Stimulated activated CD8-positive, alpha-beta memory T cell treated with anti-CD3 and anti-CD28 coated beads, Interleukin-4, amount 100 ng/mL, for 4 hours (primary cell): ENCODE measurements at regions not wholly inside any gene's neighbourhood (a gene's known extent, or its start where the extent isn't known, plus 50 kb on each side); places are given as distances from the start of the nearest gene placed in this dataset.

Experiments used
- DNase-seq, 2 donors: peaks; one replicate each; pipeline ENCODE4 v3.0.0-alpha.2; 2020; ENCODE audit warnings: low read depth in 2 of 2, low spot score in 1 of 2

DNA sequence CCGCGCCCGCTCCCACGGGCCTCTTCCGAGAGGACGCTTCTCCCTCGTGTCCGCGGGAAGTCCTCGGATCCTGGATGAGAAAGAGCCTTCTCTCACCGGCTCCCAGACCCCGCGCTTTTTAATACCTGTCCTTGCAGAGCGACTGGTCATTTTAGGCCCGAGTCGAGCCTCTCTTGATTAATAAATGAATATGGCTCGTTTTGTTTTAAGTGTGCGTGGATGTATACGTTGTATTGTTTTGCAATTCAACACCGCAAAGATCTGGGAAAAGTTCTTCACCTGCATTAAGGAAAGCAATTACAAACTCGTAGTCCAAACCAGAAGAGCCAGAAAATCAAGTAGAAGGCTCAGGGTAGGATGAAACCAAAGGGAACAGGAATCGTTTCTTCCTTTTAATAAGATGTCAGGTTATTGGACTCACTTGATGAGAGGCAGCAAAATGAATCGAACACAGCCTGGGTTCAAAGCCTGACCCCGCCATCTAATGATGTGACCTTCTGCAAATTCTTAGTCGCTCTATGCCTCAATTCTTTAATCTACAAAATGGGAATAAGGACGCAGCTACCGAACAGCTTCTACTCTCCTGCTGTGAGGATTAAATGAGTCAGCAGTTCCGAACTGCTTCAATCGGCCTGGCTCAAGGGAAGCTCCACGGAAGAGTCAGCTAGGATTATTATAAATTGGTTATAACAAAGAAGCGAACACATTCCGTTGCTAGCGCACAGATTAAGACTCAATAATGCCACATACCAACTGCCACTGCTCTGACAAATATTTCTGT is 277.8 kb upstream of the NEBL start:
- no peak for DNase-seq

DNA sequence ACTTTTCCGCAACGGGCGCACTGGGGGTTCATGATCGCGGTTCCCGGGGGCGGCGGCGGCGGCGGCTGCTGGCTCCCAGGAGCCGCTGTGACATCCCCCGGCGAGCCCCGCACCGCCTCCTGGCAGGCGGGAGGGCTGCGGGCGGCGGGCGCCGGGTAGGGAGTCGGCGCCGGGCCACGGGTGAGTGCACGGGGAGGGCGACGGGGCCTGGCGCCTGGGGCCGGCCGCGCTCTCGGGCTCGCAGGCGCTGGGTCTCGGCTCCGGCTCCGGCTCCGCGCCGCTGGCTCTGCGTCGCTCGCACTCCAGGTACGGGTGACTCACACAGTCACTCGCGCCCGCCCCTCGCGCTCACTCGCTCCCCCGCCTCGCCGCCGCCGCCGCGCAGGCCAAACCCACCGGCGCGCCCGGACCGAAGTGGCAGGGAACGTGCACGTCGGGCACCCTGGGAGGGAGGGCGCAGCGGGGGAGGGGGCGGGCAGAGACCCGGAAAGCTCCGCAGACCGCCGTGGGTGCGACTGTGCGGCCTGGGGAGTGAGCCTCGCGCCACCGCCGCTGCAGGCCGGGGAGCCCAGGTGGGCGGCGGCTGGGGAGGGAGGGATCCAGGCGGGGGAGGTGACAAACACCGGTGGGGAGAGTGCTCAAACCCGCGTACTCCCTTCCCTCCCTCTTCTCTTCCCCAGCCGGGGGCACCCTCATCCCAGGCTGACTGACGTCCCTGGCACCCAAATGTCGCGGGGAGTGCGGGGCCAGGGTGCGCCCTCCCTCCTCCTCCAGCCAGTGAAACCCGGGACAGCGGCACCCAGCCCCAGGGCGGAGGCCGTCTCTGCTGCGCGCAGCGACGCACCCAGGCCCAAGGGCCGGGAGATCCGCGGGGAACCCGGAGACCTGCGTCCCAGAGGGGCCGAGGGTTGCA is 276.9 kb upstream of the NEBL start:
- DNase-seq: no peak

- DNase-seq: no peak
Measured at GRCh38 chr10:21172930-21173801, 276.1 kb upstream of the NEBL start.

- DNase-seq: no peak
Measured at GRCh38 chr10:21172542-21172929, 275.4 kb upstream of the NEBL start.

DNA sequence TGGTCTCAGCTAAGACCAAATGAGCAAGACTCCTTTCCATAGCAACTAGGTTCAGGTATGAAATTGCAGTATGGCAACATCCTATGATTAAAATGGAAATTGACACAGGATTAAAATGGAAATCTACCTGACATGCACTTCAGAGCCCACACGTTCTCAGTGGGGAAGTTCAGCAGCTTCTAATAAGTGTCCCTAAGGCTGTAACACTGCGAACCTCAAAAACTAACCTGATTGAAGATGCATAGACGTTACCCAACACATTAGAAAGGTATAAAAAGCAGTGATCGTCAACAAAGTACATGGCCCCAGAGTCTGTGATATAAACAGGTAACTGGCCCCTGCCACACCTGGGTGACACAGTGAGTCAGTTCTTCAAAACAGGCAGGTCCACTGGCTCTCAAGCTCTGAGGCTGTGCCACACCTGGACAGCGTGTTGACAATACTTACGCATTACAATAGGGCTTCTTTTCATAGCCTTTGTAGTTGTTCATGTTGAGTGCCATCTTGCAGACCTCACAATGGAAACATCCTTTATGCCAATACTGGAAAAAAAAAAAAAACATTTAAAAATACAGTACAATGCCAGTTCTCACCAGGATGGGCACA is 274.9 kb upstream of the NEBL start:
- DNase-seq: no peak

- no peak for DNase-seq
Measured at GRCh38 chr10:21171197-21171935, 274.3 kb upstream of the NEBL start.

- DNase-seq: no peak
Measured at GRCh38 chr10:21170216-21170615, 273.1 kb upstream of the NEBL start.

- no peak for DNase-seq
Measured at GRCh38 chr10:21169271-21169670, 272.2 kb upstream of the NEBL start.

GRCh38 chr10:21167288-21168010 is 270.3 kb upstream of the NEBL start:
- no peak for DNase-seq

GRCh38 chr10:21166557-21167287 is 269.6 kb upstream of the NEBL start:
- no peak for DNase-seq

DNA sequence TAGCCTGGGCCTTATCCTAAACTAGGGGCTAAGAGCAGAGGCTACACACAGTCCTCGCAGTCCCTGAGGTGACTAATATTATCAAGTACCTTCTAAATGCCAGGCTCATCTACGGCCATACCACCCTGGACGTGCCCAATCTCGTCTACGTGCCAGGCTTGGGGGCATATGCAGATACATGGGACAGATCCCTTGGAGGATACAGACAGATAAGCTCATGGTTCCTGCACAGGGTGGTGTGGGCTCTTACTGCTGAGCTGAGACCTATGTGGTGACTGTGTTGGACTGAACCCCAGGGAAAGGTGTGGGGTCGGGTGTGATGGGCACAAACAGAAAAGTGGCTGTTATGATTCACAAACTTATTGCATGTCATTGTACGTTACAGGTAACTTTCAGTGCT is 268.4 kb upstream of the NEBL start:
- no peak for DNase-seq

- no peak for DNase-seq
Measured at GRCh38 chr10:21164687-21165086, 267.6 kb upstream of the NEBL start.

DNA sequence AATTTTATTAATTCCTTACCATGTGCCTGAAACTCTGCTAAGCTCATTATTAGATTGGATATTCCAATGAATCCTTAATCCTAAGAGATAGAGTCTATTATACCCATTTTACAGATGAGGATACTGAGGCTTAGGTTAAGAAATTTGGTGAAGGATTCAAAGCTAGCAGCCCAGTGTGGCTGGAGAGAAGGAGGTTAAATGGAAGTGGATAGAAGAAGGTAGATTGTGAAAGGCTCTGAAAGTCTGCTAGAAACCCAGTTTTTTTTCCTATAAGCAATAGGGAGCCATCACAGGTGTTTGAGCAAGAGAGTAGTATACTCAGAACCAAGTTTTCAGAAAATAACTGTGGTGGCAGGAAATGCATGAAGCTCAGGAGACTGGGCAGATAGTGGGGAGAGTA is 265.8 kb upstream of the NEBL start:
- no peak for DNase-seq

DNA sequence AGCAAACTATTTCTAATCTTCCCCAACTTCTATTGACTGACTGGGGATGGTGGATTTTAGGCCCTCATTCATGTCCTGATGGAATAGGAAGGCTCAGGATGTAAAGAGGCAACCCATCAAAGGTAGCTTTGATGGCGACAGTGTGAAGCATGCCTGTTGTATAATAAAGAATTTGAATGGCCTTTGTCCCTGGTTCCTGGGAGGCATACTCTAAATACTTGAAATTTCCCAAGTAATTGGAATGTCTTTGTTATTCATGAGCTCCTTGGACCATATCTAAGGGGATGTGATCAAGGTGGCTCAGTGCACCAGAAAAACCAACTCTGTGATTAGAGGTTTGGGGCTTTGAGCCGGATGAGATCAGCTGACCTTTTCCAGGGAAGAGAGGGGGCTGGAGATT is 264.5 kb upstream of the NEBL start:
- no peak for DNase-seq

DNA sequence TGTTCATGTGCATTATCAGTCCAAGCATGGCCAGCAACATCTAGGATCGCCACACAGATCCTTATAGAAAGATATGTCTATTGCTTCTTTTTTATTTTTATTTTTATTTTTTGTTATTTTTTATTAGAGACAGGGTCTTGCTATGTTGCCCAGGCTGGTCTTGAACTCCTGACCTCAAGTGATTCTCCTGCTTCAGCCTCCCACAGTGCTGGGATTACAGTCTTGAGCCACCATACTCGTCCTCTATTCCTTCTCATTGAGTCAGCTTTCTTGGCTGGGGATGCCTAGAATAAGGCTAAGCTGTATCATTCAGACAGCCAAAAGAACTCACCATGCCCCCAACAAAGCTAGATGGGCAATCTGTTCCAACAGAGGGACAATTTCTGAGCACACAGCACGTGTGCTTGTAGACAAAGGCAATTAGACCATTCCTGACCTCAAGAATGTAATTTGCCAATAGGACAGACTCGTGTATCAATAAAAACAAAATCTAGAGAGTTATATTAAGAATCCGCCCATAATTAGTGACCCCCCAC is 264.0 kb upstream of the NEBL start:
- no peak for DNase-seq

DNA sequence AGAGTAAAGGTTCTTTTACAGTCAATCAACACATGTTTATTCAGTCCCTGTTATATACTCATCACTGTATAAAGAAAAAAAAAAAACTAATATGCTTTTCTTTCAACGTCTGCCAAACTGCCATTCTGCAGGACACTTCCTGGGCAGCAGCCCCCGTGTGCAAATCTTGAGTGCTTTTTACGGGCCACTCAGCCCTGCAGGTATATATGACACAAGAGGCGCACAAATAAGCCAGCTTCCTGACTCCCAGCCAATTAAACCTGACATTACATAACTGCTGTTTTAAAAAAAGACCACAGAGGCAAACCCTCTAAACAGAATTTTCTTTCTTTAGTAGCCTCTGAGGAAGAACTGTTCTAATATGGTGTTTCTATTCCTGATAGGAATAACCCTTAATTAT is 263.0 kb upstream of the NEBL start:
- DNase-seq: no peak

DNA sequence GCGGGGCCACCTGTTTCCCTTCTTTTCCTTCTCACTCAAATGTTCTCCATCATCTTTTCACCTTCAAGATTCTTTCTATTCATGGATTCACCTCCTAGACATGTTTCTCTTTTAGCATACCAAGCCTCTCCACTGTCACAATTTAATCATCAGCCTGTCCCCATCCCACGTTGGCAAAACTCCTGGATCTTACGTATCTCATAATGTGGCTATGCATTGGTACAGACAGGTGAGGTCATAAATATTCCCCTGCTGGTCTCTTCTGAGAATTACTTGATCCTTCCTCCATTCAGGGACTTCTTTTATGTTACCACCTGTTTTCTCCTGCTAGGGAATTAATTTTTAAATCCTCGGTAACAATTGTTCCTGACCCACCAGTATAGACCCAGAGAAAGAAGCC is 262.6 kb upstream of the NEBL start:
- DNase-seq: no peak

DNA sequence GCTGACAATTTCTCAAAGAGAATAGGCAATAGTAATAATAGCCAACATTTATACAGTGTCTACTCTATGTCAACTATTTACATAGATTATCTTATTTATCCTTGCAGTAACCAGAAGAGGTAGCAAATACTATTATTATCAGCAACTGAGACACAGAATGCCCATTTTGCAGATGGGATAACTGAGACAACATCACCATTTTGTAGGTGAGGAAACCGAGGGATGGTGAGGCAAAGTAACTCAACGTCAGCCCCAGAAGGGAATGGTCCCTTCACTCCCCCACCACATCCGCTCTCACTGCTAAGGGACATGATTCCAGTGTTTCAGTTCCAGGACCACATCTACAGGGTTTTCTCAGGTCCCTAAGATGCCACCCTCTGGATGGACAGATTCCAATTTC is 261.2 kb upstream of the NEBL start:
- no peak for DNase-seq

DNA sequence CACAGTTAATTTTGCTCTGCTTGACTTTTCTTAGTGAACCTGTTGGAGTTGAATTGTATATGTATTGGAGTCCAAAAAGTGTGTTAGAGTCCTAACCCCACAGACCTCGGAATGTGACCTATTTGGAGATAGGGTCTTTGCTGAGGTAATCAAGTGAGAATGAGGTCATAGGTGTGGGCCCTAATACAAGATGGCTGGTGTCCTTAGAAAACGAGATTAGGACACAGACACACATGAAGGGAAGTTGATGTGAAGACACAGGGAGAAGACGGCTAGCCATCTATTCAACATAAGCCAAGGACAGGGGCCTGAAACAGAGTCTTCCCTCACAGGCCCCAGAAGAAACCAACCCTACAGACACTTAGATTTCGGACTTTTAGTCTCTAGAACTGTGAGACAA is 260.6 kb upstream of the NEBL start:
- DNase-seq: no peak
